Activated CD8-positive, alpha-beta memory T cell treated with anti-CD3 and anti-CD28 coated beads, Interleukin-2, amount 50 U/mL, for 4 hours (primary cell): ENCODE measurements at regions not wholly inside any gene's neighbourhood (a gene's known extent, or its start where the extent isn't known, plus 50 kb on each side); places are given as distances from the start of the nearest gene placed in this dataset.
"Not testable (repeated sequence)": the region's sequence is repeated elsewhere in the genome, so short reads cannot be mapped to it uniquely, and the experiment has no call there.

Experiments used
- DNase-seq: peaks from one replicate; pipeline ENCODE4 v3.0.0-alpha.2; 2020

DNA sequence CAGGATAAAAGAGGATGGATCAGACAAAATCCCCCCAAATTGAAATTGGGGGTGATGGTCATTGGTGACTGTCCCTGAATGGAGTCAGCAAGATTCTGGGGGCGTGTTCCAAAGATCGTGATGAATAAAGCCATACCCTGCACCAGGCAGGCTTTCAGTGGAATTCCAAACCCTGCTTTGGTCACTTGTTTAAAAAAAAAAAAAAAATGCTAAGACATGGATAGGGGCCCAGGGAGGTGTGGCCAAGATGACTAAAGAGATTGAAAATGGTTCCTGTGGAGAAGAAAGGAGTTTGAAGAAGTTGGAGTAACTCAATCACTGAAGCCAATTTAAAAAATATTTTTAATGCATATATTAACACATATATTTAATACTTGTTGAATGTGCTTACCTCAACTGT is 161.4 kb upstream of the KCNG1 start:
- no peak for DNase-seq

DNA sequence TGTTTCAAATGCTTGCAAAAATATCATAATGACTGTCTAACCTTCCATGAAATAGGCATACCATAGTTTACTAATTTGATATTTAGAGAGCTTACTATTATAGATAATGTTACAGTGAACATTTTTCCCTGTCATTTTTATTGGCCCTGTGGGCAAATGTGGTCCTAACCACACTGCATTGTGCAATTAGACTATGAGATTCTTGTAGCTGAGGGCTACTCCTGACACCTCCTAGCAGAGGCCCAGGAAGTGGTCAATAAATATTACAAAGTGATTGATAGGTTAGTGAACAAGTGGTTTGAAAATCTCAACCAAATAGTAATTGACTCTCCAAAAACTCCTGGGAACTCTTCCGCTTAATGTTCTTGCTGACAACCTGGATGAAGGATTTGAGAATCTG is 160.5 kb upstream of the KCNG1 start:
- no peak for DNase-seq

DNA sequence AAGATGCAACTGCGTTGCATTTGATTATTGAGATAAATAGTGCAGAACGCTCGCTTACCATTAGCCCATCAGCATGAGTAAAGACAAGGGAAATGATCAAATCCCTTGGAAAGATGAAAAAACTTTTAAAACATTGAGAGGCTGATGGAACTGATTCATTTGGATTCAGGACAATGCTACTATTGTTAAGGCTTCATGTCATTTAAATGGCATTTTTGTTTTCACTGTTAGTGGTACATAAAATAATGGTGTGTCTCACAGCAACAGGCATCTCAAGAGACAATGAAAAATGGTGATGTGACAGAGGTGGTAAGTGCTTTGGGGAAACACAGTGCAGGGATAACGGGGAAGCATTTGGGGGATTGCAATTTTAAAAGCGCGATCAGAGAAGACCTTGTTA is 159.7 kb upstream of the KCNG1 start:
- no peak for DNase-seq

DNA sequence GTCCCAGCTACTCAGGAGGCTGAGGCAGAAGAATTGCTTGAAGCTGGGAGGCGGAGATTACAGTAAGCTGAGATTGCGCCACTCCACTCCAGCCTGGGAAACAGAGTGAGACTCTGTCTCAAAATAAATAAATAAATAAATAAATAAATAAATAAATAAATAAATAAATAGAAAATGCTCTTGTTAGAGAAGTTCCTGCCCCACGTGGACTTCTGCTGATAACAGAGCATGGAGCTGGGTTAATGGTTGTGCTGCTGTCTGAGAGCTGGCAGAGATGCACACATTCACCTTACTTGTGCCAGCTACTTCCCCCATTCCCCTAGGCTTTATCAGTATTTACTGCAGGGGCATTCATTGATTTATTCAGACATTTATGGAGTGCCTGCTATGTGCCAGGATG is 155.2 kb upstream of the KCNG1 start:
- no peak for DNase-seq

DNA sequence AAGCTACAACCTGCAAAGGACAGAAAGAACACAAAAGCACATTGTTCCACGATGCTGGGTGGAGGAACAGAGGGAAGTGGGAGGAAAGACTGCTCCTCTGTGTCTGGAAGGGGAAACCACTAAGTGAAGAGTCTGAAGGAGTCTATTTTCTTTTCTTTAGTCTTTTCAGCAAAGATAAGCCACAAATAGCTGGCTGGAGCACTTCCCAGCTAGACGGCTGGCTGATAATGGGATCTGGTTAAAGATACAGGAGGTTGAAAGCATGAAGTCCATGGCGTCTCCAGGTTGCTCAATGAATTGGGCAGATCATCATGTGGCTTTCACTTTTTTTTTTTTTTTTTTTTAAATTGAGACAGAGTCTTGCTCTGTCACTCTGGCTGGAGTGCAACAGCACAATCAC is 154.0 kb upstream of the KCNG1 start:
- no peak for DNase-seq

DNA sequence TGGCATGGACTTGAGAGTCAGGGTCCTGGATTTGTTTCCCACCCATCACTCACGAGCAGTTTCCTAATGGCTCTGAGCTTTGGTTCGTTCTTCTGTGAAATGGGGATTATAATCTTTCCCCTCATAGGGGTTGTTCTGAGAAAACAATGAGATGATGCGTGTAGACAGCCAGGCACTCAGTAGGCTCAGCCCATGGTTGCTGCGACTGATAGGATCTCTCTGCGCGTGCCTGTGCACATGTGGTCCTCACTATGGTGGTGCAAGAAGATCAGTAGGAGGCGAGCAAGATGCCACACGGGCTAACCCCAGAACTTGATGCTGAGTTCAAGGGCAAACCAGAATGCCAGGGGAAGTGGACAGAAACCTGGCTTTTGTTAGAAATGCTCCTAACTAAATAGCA is 153.5 kb upstream of the KCNG1 start:
- no peak for DNase-seq

DNA sequence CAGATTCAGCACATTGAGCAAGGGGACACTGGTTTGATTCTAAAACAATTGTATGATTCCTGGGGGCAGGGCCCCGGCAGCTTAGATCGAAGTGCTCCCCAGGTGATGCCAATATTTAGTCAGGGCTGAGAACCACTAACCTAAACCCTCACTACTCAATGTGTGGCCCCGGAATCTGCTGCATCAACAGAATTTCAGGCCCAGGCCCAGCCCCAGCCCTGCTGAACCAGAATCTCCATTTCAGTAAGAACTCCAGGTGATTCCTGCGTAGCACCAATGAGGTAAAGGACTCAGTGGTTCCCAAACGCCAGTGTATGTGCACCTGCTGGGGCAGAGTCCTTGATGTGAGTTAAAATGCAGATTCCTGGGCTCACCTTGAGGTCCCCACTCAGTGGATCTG is 152.8 kb upstream of the KCNG1 start:
- DNase-seq: no peak

DNA sequence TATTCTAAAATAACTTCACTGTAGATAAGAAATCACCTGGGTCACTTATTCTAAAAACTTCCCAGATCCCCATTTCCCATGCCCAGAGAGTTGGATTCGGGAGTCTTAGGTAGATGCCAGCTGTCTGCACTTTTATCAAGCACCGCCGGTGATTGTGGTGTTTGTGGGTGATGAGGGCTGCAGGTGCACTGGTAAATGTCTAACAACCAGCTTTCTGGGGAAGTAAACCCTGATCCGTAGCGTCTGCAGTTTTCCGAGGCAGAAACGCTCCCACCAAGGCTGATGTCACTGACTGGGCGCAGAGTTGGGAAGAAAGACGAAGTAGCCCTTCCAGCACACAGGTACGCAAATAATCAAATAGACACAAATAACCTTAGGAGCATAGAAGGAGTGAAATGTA is 152.2 kb upstream of the KCNG1 start:
- no peak for DNase-seq

DNA sequence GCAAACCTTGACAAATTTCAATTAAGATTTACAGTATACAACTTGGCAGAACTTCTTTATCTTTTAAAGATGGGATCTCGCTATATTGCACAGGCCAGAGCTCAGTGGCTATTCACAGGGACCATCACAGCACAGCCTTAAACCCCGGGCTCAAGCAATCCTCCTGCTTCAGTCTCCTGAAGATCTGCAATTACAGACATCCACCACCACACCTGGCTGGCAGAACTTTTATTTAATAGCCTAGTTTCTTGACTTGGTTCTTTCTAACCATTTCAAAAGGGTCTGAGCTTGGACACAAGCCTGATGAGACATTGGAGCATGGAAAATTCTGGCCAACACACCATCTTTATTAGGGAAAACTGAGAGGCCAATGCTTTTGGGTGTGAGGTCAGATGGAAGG is 151.6 kb upstream of the KCNG1 start:
- no peak for DNase-seq

DNA sequence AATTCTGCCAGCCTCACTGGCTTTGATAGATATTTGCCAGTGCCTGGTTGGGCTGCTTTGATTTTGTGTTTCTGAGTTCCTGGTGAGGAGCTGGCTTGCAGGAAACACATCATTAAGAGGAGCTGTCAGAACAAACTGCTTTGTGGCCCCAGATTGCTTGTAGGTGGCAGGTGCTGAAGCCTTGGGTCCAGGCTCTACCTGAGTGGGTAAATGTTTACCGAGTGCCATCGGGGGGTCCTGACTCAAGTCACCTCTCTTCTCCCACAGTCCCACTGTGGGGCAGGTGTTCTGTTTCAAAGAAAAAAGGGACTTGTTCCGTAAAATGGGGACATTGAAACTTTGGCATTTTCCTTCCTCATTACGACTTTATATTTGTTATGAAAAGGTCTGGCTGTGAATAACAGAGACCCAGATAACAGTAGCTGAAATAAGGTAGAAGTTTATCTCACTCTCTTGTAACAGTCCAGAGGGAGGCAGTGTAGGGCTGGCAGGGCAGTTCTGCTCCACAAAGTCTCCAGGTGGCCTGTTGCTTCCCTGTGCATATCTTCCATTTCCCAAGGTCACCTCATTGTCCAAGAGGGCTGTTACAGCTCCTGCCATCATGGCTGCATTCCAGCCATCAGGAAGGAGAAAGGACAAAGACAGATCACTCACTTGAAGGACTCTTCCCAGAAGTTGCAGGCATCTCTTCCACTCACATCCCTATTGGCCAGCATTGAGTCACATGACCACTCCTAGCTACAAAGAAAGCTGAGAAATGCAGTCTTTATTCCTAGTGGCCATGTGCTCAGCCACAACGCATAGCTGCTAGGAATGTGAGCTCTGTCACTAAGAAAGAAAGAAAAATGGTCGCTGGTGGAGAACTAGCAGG is 149.9 kb upstream of the KCNG1 start:
- DNase-seq: no peak

DNA sequence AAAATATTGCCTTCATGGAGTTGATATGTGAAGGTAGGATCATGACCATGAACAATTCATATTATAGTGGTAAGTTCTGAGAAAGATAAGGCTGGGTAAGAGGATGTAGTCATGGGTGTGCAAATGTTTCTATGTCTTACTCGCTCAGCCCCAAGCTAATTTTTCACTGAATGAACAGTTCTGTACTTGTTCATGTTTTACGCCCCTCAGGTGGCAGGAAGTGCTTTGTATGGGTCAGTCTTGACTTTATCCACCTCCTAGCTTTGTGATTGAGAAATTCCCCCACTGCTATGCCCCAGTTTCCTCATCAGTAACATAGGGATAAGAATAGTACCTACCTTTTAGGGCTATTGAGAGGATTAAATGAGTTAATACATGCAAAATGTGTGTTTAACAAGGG is 148.2 kb upstream of the KCNG1 start:
- no peak for DNase-seq

DNA sequence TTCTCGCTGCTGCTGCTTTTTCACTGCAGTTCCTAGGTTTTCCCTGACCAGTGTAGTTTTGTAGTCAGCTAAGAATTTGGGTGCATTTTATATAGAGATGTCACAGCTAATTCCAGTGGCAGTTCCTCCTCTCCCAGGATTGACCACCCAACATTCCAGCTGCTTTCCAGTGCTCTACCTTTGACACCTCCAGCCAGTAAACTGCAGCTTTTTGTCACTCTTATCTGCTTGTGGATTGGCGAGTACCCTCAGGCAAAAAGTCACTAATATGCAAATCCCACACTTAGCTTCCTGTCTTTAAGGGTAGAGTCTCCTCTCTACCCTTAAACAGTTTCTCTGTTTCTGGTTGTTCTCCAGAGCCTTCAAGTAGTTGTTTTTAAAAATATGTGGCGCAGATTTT is 146.9 kb upstream of the KCNG1 start:
- DNase-seq: no peak

DNA sequence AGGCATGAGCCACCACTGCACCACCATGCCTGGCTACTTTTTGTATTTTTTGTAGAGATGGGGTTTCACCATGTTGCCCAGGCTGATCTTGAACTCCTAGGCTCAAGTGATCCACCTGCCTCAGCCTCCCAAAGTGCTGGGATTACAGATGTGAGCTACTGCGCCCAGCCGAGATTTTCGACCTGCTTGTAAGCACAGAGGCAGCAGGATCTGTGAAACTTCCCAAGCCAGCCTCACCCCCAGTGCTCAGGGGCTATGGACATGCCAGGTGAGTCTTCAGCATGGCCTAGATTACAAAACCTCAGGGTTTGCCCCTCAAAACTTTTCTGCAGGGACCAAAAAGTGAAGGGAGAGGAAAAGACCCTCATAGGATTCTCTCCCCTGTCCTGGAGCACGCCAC is 145.0 kb upstream of the KCNG1 start:
- not testable (repeated sequence) for DNase-seq

DNA sequence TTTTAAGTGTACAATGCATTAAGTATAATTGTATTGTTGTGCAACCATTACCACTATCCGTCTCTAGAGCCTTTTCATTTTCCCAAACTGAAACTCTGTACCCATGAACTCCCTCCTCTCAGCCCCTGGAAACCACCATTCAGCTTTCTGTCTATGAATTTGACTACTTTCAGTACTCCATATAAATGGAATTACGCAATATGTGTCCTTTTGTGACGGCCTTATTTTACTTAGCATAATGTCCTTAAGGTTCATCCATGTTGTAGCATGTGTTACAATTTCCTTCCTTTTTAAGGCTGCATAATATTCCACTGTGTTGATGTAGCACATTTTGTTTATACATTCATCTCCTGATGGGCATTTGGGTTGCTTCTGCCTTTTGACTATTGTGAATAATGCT is 143.6 kb upstream of the KCNG1 start:
- DNase-seq: no peak

DNA sequence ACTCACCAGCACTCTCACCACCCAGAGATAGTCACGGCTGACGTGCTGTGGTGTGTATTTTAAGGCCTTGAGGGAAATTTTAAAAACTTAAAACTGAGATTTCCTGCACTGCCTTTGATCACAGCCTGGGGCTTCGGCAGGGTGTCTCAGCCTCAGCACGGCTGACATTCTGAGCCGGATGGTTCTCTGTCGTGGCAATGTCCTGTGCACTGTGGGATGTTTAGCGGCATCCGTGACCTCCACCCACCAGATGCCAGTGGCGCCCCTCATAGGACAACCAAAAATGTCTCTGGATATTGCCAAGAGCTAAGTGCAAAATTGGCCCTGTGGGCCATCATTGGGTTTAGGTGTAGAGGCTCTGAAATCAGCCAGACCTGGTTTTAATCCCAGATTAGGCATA is 142.2 kb upstream of the KCNG1 start:
- DNase-seq: no peak

DNA sequence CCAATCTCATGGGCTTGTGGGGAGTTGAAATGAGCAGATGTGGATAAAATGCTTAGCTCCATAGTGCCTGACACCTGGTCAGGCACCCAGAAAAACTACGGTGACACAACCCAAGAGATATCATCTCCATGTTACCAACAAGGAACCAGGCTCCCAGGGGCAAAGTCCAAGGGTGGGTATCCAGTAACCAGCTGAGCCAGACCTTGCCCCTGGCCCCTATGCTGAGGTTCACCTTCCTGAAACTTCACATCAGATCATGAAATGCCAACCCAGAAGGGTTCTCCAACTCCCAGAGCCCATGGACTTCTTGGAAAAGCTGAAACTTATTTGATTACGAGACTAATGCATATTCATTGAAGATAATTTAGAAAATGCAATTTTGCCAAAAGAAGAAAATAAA is 141.8 kb upstream of the KCNG1 start:
- no peak for DNase-seq

DNA sequence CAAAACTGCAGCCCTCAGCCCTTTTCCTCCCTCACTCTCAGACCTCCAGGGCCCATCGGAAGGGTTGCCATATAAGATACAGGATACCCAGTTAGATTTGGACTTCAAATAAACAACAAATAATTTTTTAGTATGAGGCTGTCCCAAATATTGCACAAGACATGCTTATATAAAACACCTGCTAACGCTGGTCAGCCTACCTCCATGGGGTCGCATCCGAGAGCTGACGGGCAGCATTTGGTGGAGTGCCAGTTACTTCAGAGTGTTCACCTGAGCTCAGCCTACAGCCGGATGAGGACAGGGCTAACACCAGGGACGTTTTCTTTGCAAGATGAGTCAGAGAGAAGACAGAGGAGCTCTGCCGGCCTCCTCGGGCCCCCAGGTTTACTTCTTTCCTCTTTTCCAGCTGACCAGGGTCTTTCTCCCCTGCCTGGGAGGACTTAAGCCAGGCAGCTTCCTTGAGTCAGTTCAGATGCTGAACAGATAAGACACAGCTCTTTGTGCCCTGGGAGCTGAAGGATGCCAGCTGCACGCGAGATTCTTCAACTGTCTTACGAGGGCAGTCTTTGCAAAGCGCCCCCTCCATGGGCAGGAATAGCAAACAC is 141.2 kb upstream of the KCNG1 start:
- DNase-seq: no peak

DNA sequence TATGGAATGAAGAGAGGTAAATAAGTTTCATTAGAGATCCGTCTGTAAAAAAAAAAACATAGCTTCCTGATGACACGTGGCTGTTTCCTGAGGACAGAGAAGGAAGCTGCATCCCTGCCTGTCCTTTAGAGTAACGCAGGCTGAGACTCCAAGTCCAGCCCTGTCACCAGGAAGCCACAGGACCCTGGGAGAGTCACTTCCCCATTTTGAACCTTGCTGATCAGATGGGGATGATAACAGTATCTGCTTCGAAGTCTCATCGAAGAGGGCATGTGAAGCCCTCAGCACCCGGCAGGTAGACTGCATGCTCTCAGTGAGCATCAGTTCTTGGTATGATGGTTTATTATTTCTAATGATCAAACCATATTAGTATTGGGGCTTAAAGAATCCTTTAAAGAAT is 139.1 kb upstream of the KCNG1 start:
- no peak for DNase-seq

DNA sequence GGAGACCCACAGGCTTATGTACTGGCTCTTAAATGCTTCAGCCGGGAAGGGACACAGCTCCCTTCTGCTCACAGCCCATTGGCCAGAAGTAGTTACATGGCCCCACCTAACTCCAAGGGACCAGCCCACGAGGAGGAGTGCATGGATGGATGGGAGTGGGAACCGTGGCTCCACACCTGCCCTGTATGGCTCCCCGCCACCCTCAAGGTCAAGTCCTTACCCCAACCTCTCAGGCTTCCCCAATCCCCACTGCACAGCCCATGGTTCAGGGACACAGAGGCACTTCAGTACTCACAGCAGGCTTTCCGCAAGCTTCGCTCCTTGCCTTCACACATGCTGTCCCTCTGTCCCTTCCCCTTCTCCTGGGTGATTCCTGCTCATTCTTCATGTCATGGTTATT is 137.9 kb upstream of the KCNG1 start:
- DNase-seq: no peak

DNA sequence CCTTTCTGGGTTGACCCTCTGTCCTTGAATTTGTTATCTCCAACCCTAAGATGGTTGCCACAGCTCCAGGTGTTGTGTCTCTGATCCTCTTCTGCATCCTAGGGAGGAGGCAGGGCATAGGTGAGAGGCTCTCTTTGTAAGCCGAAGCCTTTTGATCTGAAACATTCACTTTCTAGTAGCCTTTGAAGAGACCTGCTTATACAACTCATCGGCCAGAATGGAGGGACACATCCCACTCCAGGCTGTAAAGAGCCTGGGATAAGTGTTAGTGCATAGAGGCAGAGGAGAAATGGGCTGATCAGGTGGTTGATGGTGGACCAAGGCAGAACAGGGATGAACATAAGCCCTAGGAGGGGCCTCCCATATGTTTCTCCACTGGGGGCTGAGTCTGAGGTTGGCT is 137.1 kb upstream of the KCNG1 start:
- no peak for DNase-seq

DNA sequence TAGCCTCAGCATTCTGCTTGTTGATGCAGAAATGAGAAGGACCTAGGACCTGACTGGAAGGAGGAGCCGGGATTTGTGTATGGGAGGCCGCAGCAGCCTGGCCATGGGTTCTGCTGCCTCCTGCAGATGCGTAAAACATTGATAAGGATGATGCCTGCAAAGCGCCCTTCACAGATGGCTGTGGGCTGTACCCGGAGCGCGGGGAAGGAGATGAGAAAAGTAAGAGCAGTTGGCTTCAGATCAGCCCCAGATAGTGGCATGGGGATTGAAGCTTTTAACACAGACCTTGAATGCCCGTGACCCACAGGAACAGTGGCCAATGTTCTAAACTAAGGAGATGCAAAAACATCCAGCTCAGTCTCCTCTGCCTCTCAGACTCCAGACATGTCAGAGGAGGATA is 136.4 kb upstream of the KCNG1 start:
- no peak for DNase-seq

DNA sequence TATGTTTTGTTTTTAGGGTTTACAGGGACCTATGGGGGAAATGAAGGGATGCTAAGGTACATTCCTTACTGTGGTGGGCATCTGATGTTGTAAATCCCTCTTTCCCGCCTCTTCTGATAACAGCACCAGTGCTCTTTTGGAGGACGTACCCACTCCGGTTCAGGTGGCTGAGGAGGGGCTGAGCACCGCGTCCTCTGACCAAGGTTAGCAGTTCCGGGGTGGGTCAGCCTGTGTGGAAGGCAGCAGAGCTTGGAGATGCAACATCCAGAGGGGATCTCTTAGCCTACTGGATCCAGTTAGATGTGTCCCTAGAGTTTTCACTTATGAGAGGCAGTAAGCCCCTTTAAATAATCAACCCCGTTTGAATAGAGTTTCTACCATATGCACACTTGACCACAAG is 135.3 kb upstream of the KCNG1 start:
- DNase-seq: no peak

DNA sequence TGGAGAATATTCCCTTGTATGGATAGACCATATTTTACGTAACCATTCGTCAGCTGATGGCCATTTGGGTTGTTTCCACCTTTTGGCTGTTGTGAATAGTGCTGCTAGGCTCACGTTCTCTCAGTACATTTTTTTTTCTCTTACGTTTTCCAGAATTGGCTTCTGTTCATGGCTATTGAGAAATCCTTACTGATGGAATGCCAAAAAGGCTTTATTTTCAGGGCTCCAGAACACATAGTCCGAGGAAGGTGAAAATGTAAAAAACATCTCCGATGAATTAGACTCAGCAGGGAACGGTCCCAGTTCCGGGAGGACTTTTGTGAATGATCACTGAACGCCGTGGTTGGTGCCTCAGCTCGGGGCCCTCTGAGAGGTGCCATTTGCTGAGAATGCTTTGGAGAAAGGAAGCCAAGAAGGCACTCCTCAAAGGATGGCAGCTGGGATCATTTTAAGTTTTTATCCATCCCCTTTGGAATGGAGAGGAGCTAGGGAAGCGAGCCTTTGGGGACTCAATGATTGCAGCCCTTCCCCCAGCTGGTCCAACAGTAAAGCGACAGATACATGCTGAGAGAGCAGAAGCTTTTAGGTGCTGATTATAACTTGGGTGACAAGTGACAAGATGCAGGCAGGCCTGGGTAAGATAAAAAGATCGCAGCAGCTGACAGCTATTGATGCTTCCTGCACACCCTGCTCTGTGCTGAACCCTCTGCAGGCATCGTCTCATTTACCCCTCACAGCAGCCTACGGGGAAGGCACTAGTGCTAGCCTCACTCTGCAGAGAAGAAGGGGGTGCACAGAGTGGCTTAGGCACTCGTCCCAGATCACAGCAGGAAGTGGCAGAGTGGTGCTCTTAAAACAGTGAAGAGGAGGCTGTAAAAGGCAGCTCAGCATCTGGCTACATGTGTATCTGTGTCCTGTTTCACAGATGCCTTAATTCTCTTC is 133.4 kb upstream of the KCNG1 start:
- no peak for DNase-seq
